ENCODE measurements at regions not wholly inside any gene's neighbourhood (a gene's known extent, or its start where the extent isn't known, plus 50 kb on each side); places are given as distances from the start of the nearest gene placed in this dataset.
A peak's percentile ranks its signal among the peaks of the same experiment; 100 is the strongest.
"Not testable (repeated sequence)": the region's sequence is repeated elsewhere in the genome, so short reads cannot be mapped to it uniquely, and the experiment has no call there.

- ChIA-PET CTCF (no interaction called here), POLR2A (no interaction called here)
- DNase-seq = no peak
- Mint-ChIP-seq H3K27me3 (no peaks in the 10 kb centered on the region), H3K9me3 (no peaks in the 10 kb centered on the region), H3K36me3 (ENCODE audit: low read depth) (no peaks in the 10 kb centered on the region), H3K27ac (no peak overlapping the region), H3K4me1 (no peaks in the 10 kb centered on the region), H3K4me3 (no peak overlapping the region)
Observed at GRCh38 chr13:21871919-21872318, 201.0 kb downstream of the FGF9 start.

- H3K27me3 Mint-ChIP-seq = no peaks in the 10 kb centered on the region
- CTCF ChIA-PET = no interaction called here
- no peaks in the 10 kb centered on the region for H3K36me3 Mint-ChIP-seq (ENCODE audit: low read depth)
- no peaks in the 10 kb centered on the region for H3K4me1 Mint-ChIP-seq
- POLR2A ChIA-PET = no interaction called here
- H3K4me3 Mint-ChIP-seq = no peak overlapping the region
- no peak for DNase-seq
- H3K27ac Mint-ChIP-seq = no peak overlapping the region
- no peaks in the 10 kb centered on the region for H3K9me3 Mint-ChIP-seq
Observed at GRCh38 chr13:21872795-21873194, 201.9 kb downstream of the FGF9 start.

- Mint-ChIP-seq H3K4me3 (no peak overlapping the region), H3K36me3 (ENCODE audit: low read depth) (no peaks in the 10 kb centered on the region), H3K4me1 (no peaks in the 10 kb centered on the region), H3K9me3 (no peaks in the 10 kb centered on the region), H3K27me3 (no peaks in the 10 kb centered on the region), H3K27ac (no peak overlapping the region)
- POLR2A ChIA-PET = no interaction called here
- no peak for DNase-seq
- CTCF ChIA-PET = no interaction called here
Observed at GRCh38 chr13:21875116-21875515, 204.2 kb downstream of the FGF9 start.

- H3K27me3 Mint-ChIP-seq = peaks cover 2% of the 10 kb centered on the region
- no peak overlapping the region for H3K4me3 Mint-ChIP-seq
- H3K4me1 Mint-ChIP-seq = no peaks in the 10 kb centered on the region
- DNase-seq = no peak
- H3K9me3 Mint-ChIP-seq = no peaks in the 10 kb centered on the region
- ChIA-PET CTCF (no interaction called here), POLR2A (no interaction called here)
- no peaks in the 10 kb centered on the region for H3K36me3 Mint-ChIP-seq (ENCODE audit: low read depth)
- H3K27ac Mint-ChIP-seq = no peak overlapping the region
Observed at GRCh38 chr13:21879263-21879914, 208.5 kb downstream of the FGF9 start.

GRCh38 chr13:21882766-21883165 is 211.9 kb downstream of the FGF9 start:
- Mint-ChIP-seq H3K9me3 (no peaks in the 10 kb centered on the region), H3K27me3 (peaks cover 2% of the 10 kb centered on the region), H3K36me3 (ENCODE audit: low read depth) (no peaks in the 10 kb centered on the region), H3K4me1 (peaks cover 10% of the 10 kb centered on the region), H3K4me3 (no peak overlapping the region), H3K27ac (no peak overlapping the region)
- DNase-seq = no peak
- CTCF ChIA-PET = no interaction called here
- POLR2A ChIA-PET = no interaction called here

GRCh38 chr13:21883713-21884112 is 212.8 kb downstream of the FGF9 start:
- Mint-ChIP-seq H3K27me3 (peaks cover 2% of the 10 kb centered on the region), H3K36me3 (ENCODE audit: low read depth) (no peaks in the 10 kb centered on the region), H3K4me1 (peaks cover 10% of the 10 kb centered on the region), H3K9me3 (no peaks in the 10 kb centered on the region), H3K27ac (no peak overlapping the region), H3K4me3 (no peak overlapping the region)
- ChIA-PET POLR2A (no interaction called here), CTCF (interaction anchor here (0.6 kb wide), 1 partner anchor 134 kb away, joined by 3 read pairs; no protein-coding TSS in a partner anchor)
- no peak for DNase-seq

GRCh38 chr13:21884299-21884909 is 213.5 kb downstream of the FGF9 start:
- Mint-ChIP-seq H3K27me3 (peaks cover 2% of the 10 kb centered on the region), H3K27ac (no peak overlapping the region), H3K4me1 (peaks cover 10% of the 10 kb centered on the region), H3K4me3 (no peak overlapping the region), H3K9me3 (no peaks in the 10 kb centered on the region), H3K36me3 (ENCODE audit: low read depth) (no peaks in the 10 kb centered on the region)
- DNase-seq = no peak
- POLR2A ChIA-PET = no interaction called here
- CTCF ChIA-PET = interaction anchor here (0.6 kb wide), 1 partner anchor 133 kb away, joined by 3 read pairs; no protein-coding TSS in a partner anchor

GRCh38 chr13:21884965-21885567 is 214.2 kb downstream of the FGF9 start:
- peak overlapping the region; percentile 22 for H3K27ac Mint-ChIP-seq
- no peak overlapping the region for H3K4me3 Mint-ChIP-seq
- peaks cover 2% of the 10 kb centered on the region for H3K27me3 Mint-ChIP-seq
- H3K4me1 Mint-ChIP-seq = peaks cover 10% of the 10 kb centered on the region
- no peaks in the 10 kb centered on the region for H3K9me3 Mint-ChIP-seq
- ChIA-PET CTCF (no interaction called here), POLR2A (no interaction called here)
- DNase-seq = no peak
- no peaks in the 10 kb centered on the region for H3K36me3 Mint-ChIP-seq (ENCODE audit: low read depth)

GRCh38 chr13:21885714-21886224 is 214.9 kb downstream of the FGF9 start:
- Mint-ChIP-seq H3K36me3 (ENCODE audit: low read depth) (no peaks in the 10 kb centered on the region), H3K27ac (no peak overlapping the region), H3K27me3 (peaks cover 1% of the 10 kb centered on the region), H3K4me1 (peaks cover 10% of the 10 kb centered on the region), H3K4me3 (no peak overlapping the region), H3K9me3 (no peaks in the 10 kb centered on the region)
- POLR2A ChIA-PET = no interaction called here
- CTCF ChIA-PET = no interaction called here
- no peak for DNase-seq

- no peak overlapping the region for H3K4me3 Mint-ChIP-seq
- no peaks in the 10 kb centered on the region for H3K27me3 Mint-ChIP-seq
- CTCF ChIA-PET = no interaction called here
Observed at GRCh38 chr13:21889651-21890050, 218.8 kb downstream of the FGF9 start.

GRCh38 chr13:21890220-21890619 is 219.3 kb downstream of the FGF9 start:
- DNase-seq; H3K27ac Mint-ChIP-seq; H3K4me1 Mint-ChIP-seq; H3K4me3 Mint-ChIP-seq; H3K36me3 Mint-ChIP-seq (ENCODE audit: low read depth); CTCF ChIA-PET; H3K9me3 Mint-ChIP-seq; H3K27me3 Mint-ChIP-seq; POLR2A ChIA-PET: not testable (repeated sequence)

More at GRCh38 chr13:21889651-21890050, 218.8 kb downstream of the FGF9 start:
- no peak for DNase-seq
- Mint-ChIP-seq H3K4me1 (peaks cover 10% of the 10 kb centered on the region), H3K27ac (no peak overlapping the region), H3K9me3 (no peaks in the 10 kb centered on the region), H3K36me3 (ENCODE audit: low read depth) (no peaks in the 10 kb centered on the region)
- POLR2A ChIA-PET = no interaction called here

GRCh38 chr13:21894091-21894490 is 223.2 kb downstream of the FGF9 start:
- POLR2A ChIA-PET = no interaction called here
- CTCF ChIA-PET = no interaction called here
- Mint-ChIP-seq H3K27me3 (no peaks in the 10 kb centered on the region), H3K27ac (no peak overlapping the region), H3K4me1 (no peaks in the 10 kb centered on the region), H3K9me3 (no peaks in the 10 kb centered on the region), H3K36me3 (ENCODE audit: low read depth) (no peaks in the 10 kb centered on the region), H3K4me3 (no peak overlapping the region)
- no peak for DNase-seq

GRCh38 chr13:21894703-21895699 is 224.1 kb downstream of the FGF9 start:
- DNase-seq = no peak
- Mint-ChIP-seq H3K27me3 (no peaks in the 10 kb centered on the region), H3K4me1 (no peaks in the 10 kb centered on the region), H3K27ac (no peak overlapping the region), H3K9me3 (no peaks in the 10 kb centered on the region), H3K4me3 (no peak overlapping the region), H3K36me3 (ENCODE audit: low read depth) (no peaks in the 10 kb centered on the region)
- ChIA-PET POLR2A (no interaction called here), CTCF (no interaction called here)
